ENCODE measurements at regions not wholly inside any gene's neighbourhood (a gene's known extent, or its start where the extent isn't known, plus 50 kb on each side); places are given as distances from the start of the nearest gene placed in this dataset.

DNA sequence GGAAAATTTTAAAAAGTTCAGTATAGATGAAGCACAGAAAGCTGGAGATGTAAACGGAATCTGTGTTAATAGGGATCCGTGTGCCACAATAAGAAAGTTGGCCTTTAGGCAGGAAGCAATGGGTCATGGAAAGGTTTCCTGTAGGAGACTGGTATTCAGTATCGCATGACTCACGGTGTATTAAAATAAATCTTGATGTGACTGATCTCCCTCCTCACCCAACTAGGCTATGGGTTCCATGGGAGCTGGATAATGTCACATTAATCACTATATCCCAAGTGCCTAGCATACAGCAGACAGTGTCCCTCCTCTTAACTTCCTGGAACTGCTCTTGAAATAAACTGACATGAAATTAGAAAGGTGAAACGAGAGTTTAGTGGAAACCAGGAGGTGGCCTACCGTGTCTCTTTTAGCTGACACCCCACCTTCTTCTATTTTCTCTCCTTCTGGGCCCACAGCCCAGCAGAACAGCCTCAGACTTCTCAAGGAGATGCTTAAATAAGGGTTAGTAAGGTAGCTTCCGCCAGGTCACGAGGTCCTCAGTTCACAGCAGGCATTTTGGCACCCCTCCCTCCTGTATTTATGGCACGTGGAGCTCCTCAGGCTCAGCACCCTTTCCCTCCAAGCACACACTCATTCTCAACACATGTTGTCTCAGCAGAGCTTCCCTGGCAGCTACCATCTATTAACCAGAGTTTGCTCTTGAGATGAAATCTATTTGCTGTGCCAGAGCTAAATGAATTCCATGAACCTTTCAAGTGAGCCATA lies 118.8 kb downstream of the NXPE2 start:
- no peak overlapping the region for H2AFZ ChIP-seq
- H3K4me2 ChIP-seq = no peak overlapping the region
- no peak for DNase-seq (ENCODE audit: low spot score)
- TF ChIP-seq EZH2phosphoT487 (IDR thresholded peaks at IDR 0.05; ENCODE audit: low read depth, severe bottlenecking, unreplicated experiment) (no peak), EZH2 (IDR thresholded peaks at IDR 0.05; ENCODE audit: borderline replicate concordance) (no peak)
- TF ChIP-seq, protein P1, sequence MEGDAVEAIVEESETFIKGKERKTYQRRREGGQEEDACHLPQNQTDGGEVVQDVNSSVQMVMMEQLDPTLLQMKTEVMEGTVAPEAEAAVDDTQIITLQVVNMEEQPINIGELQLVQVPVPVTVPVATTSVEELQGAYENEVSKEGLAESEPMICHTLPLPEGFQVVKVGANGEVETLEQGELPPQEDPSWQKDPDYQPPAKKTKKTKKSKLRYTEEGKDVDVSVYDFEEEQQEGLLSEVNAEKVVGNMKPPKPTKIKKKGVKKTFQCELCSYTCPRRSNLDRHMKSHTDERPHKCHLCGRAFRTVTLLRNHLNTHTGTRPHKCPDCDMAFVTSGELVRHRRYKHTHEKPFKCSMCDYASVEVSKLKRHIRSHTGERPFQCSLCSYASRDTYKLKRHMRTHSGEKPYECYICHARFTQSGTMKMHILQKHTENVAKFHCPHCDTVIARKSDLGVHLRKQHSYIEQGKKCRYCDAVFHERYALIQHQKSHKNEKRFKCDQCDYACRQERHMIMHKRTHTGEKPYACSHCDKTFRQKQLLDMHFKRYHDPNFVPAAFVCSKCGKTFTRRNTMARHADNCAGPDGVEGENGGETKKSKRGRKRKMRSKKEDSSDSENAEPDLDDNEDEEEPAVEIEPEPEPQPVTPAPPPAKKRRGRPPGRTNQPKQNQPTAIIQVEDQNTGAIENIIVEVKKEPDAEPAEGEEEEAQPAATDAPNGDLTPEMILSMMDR (IDR thresholded peaks at IDR 0.05; ENCODE audit: poor library complexity) = no peak
- no peaks in the 10 kb centered on the region for H3K36me3 ChIP-seq (replicated peaks; ENCODE audit: insufficient read depth, low read depth)
- H4K20me1 ChIP-seq (ENCODE audit: insufficient read depth, poor library complexity, severe bottlenecking) = no peaks in the 10 kb centered on the region
- no peaks in the 10 kb centered on the region for H3K79me2 ChIP-seq
- peaks cover 3% of the 10 kb centered on the region for H3K27me3 ChIP-seq
- no peaks in the 10 kb centered on the region for H3K9me3 ChIP-seq (ENCODE audit: low read depth)
- 65% methylated on average over 9 of the region's 9 CpGs for WGBS (ENCODE audit: low lambda C conversion rate, missing lambda C conversion rate)
- H3K27ac ChIP-seq = no peak overlapping the region
- no peaks in the 10 kb centered on the region for H3K9me2 ChIP-seq (replicated peaks; ENCODE audit: insufficient read depth)
- peaks cover 6% of the 10 kb centered on the region for H3K4me1 ChIP-seq (ENCODE audit: insufficient read depth)
- no peak overlapping the region for H3K4me3 ChIP-seq

DNA sequence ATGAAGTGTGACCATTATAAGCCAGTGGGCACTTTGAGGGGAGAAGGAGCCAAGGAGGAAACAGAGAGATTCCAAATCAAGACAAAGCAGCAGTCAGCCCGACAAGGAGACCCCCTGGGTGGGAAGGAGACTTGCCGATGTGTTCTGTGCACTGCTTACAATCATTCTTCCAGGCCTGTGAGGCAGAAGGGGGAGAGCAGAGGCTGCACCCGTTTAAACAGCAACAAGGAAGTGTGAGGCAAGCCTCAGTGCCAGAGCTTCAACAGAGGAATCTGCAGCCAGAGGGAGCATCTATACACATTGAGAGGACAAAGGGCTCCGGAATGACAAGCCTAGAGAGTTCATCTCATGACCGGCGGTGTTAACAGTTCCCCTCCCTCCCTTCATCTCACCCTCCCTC lies 121.1 kb downstream of the NXPE2 start:
- no peak overlapping the region for H3K27ac ChIP-seq
- H4K20me1 ChIP-seq (ENCODE audit: insufficient read depth, poor library complexity, severe bottlenecking) = no peaks in the 10 kb centered on the region
- 20% methylated on average over 3 of the region's 6 CpGs for WGBS (ENCODE audit: low lambda C conversion rate, missing lambda C conversion rate)
- no peak overlapping the region for H3K4me3 ChIP-seq
- no peaks in the 10 kb centered on the region for H3K79me2 ChIP-seq
- peaks cover 6% of the 10 kb centered on the region for H3K4me1 ChIP-seq (ENCODE audit: insufficient read depth)
- no peak overlapping the region for H2AFZ ChIP-seq
- no peak overlapping the region for H3K4me2 ChIP-seq
- no peaks in the 10 kb centered on the region for H3K36me3 ChIP-seq (replicated peaks; ENCODE audit: insufficient read depth, low read depth)
- TF ChIP-seq EZH2phosphoT487 (IDR thresholded peaks at IDR 0.05; ENCODE audit: low read depth, severe bottlenecking, unreplicated experiment) = no peak
- TF ChIP-seq EZH2 (IDR thresholded peaks at IDR 0.05; ENCODE audit: borderline replicate concordance) = no peak
- TF ChIP-seq, protein P1 (IDR thresholded peaks at IDR 0.05; ENCODE audit: poor library complexity) = peak; percentile 14
- DNase-seq (ENCODE audit: low spot score) = peak; percentile 20
- H3K9me2 ChIP-seq (replicated peaks; ENCODE audit: insufficient read depth) = no peaks in the 10 kb centered on the region
- no peaks in the 10 kb centered on the region for H3K9me3 ChIP-seq (ENCODE audit: low read depth)
- no peaks in the 10 kb centered on the region for H3K27me3 ChIP-seq

DNA sequence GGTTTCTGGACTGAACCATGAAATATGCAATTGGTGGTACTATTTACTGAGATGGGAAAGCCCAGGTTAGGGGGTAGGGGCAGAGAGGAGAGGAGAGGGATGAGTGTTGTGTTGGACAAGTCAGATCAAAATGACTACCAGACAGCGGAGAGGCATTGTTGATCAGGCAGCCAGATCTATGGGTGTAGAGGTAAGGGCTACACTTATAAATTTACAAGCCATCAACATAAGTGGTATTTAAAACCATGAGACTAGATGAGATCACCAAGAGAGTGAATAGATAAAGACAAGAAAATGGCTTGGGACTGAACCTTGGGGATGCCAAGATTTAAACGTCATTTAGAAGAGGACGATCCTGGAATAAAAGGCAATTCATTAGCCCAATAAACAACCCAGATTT lies 123.4 kb downstream of the NXPE2 start:
- no peak overlapping the region for H3K27ac ChIP-seq
- WGBS (ENCODE audit: low lambda C conversion rate, missing lambda C conversion rate) = 91% methylated on average over 3 of the region's 3 CpGs
- no peak overlapping the region for H3K4me2 ChIP-seq
- H3K9me2 ChIP-seq (replicated peaks; ENCODE audit: insufficient read depth) = no peaks in the 10 kb centered on the region
- H3K4me3 ChIP-seq = no peak overlapping the region
- no peaks in the 10 kb centered on the region for H3K9me3 ChIP-seq (ENCODE audit: low read depth)
- no peaks in the 10 kb centered on the region for H3K4me1 ChIP-seq (ENCODE audit: insufficient read depth)
- no peaks in the 10 kb centered on the region for H3K36me3 ChIP-seq (replicated peaks; ENCODE audit: insufficient read depth, low read depth)
- no peaks in the 10 kb centered on the region for H4K20me1 ChIP-seq (ENCODE audit: insufficient read depth, poor library complexity, severe bottlenecking)
- no peak for DNase-seq (ENCODE audit: low spot score)
- no peaks in the 10 kb centered on the region for H3K27me3 ChIP-seq
- TF ChIP-seq, protein P1 (IDR thresholded peaks at IDR 0.05; ENCODE audit: poor library complexity) = no peak
- TF ChIP-seq EZH2phosphoT487 (IDR thresholded peaks at IDR 0.05; ENCODE audit: low read depth, severe bottlenecking, unreplicated experiment) = no peak
- no peak for TF ChIP-seq EZH2 (IDR thresholded peaks at IDR 0.05; ENCODE audit: borderline replicate concordance)
- H3K79me2 ChIP-seq = no peaks in the 10 kb centered on the region
- H2AFZ ChIP-seq = no peak overlapping the region
